Neural progenitor cell (in vitro differentiated cells): ENCODE measurements at regions not wholly inside any gene's neighbourhood (a gene's known extent, or its start where the extent isn't known, plus 50 kb on each side); places are given as distances from the start of the nearest gene placed in this dataset.

Experiments
- CTCF ChIP-seq: fragments of 200-600 bp; sonication (generic); IDR thresholded peaks from 2 replicates; pipeline ENCODE4 v1.5.1; 2017; ENCODE audit warnings: antibody characterized with exemption, mild to moderate bottlenecking
- EZH2 ChIP-seq: fragments of 200-600 bp; sonication (generic); IDR thresholded peaks from 2 replicates; pipeline ENCODE4 v1.6.1; 2017; ENCODE audit warnings: antibody characterized with exemption, mild to moderate bottlenecking, moderate library complexity
- EZH2phosphoT487 ChIP-seq: fragments of 200-600 bp; sonication (generic); IDR thresholded peaks from 2 replicates; pipeline ENCODE4 v1.6.1; 2017; ENCODE audit warnings: antibody characterized with exemption

GRCh38 chr3:67896130-67896529 lies 241.7 kb upstream of the SUCLG2 start:
- TF ChIP-seq CTCF (no peak), EZH2 (no peak), EZH2phosphoT487 (no peak)
